K562 (cell line): ENCODE measurements at regions not wholly inside any gene's neighbourhood (a gene's known extent, or its start where the extent isn't known, plus 50 kb on each side); places are given as distances from the start of the nearest gene placed in this dataset.

ENCODE experiments used
- ATAC-seq: fragments of 200-7000 bp; cut with Tn5 transposase; 3 replicates; pipeline ENCODE4 v1.9.1; 2020; ENCODE audit warnings: moderate library complexity
- BruUV-seq: library from RNA; stranded (reverse); fragments of 400-500 nt; replicated peaks from 2 replicates; lab custom pipeline; 2021; lab: Mats Ljungman, UMichigan
- CTCF ChIA-PET: fragments of 300-600 bp; formaldehyde crosslinking; extraction: SDS; loops from one replicate; lab custom pipeline; 2021; ENCODE audit warnings: low intra/inter-chr PET ratio; lab: Yijun Ruan, JAX
- POLR2A ChIA-PET: fragments of 300-600, 350-650 bp; sonication (Branson Sonifier 250); formaldehyde crosslinking; extraction: SDS; loops from one replicate; lab custom pipeline; 2021; ENCODE audit warnings: antibody characterized with exemption, inconsistent platforms; lab: Yijun Ruan, JAX
- DNase-seq, 4 experiments: peaks; one replicate each; pipeline versions ENCODE4 v3.0.0 to v3.0.0-alpha.2; 2011 to 2018; ENCODE audit warnings: low spot score in 3 of 4, mixed read lengths in 3 of 4; ENCODE audit errors: extremely low read depth in 1 of 4
- FAIRE-seq: peaks from 2 replicates; lab custom pipeline; 2011; peaks lifted over from hg19 to GRCh38; lab: Jason Lieb, UNC
- H2AFZ ChIP-seq: 2 replicates; pipeline ENCODE4 v1.6.0; 2011; ENCODE audit warnings: low read depth, low read length, control low read depth, inconsistent platforms
- H3K27ac ChIP-seq: fragments of 200-600 bp; 3 replicates; pipeline ENCODE4 v1.8.0; 2011; ENCODE audit warnings: low read depth, mild to moderate bottlenecking, control low read depth, inconsistent platforms, low read length, moderate library complexity, mixed read lengths; ENCODE audit errors: extremely low read depth
- H3K27me3 ChIP-seq, 2 experiments: fragments of 300-600 bp in 1 of 2; 2 replicates in 1 of 2; 3 replicates in 1 of 2; pipeline versions ENCODE4 v1.6.0 to v1.8.0; 2011; ENCODE audit warnings: inconsistent platforms in 2 of 2, low read length in 2 of 2, mild to moderate bottlenecking in 1 of 2, mixed read lengths in 1 of 2, moderate library complexity in 1 of 2; ENCODE audit not compliant: control insufficient read depth in 2 of 2, insufficient read depth in 2 of 2
- H3K36me3 ChIP-seq: fragments of 300-600 bp; 3 replicates; pipeline ENCODE4 v1.8.0; 2011; ENCODE audit warnings: mild to moderate bottlenecking, low read length, inconsistent platforms; ENCODE audit not compliant: control insufficient read depth, insufficient read depth
- H3K4me1 ChIP-seq, 2 experiments: fragments of 200-600 bp in 1 of 2; replicated peaks in 1 of 2; 2 replicates in 1 of 2; 3 replicates in 1 of 2; pipeline versions ENCODE4 v1.5.1 to v1.8.0; 2011; ENCODE audit warnings: inconsistent platforms in 2 of 2, low read length in 2 of 2, mild to moderate bottlenecking in 1 of 2, mixed read lengths in 1 of 2, moderate library complexity in 1 of 2; ENCODE audit not compliant: control insufficient read depth in 2 of 2, insufficient read depth in 2 of 2
- H3K4me2 ChIP-seq: 2 replicates; pipeline ENCODE4 v1.6.1; 2011; ENCODE audit warnings: low read length, control low read depth, inconsistent platforms, mixed read lengths; ENCODE audit not compliant: insufficient read depth
- H3K4me3 ChIP-seq: fragments of 200-600 bp; sonication (generic), shearing (Covaris generic); 2 replicates; pipeline ENCODE4 v1.5.1; 2016; ENCODE audit warnings: control low read depth, inconsistent platforms
- H3K79me2 ChIP-seq: fragments of 200-600 bp; 3 replicates; pipeline ENCODE4 v1.8.0; 2011; ENCODE audit warnings: low read length, inconsistent platforms; ENCODE audit not compliant: control insufficient read depth, insufficient read depth
- H3K9ac ChIP-seq, 2 experiments: 2 replicates each; pipeline versions ENCODE4 v1.6.0 to v1.6.1; 2011; ENCODE audit warnings: low read depth in 2 of 2, low read length in 2 of 2, control low read depth in 1 of 2, inconsistent platforms in 1 of 2, mild to moderate bottlenecking in 1 of 2, mixed read lengths in 1 of 2; ENCODE audit not compliant: insufficient read depth in 1 of 2
- H3K9me1 ChIP-seq: one replicate; pipeline ENCODE4 v1.6.0; 2011; ENCODE audit warnings: inconsistent platforms, mild to moderate bottlenecking, low read length, moderate library complexity; ENCODE audit not compliant: control insufficient read depth, insufficient read depth
- H3K9me3 ChIP-seq: replicated peaks from 2 replicates; pipeline ENCODE4 v1.5.1; 2011; ENCODE audit warnings: low read depth, low read length, inconsistent platforms; ENCODE audit not compliant: control insufficient read depth, insufficient read depth
- H4K20me1 ChIP-seq: replicated peaks from 2 replicates; pipeline ENCODE4 v1.6.1; 2011; ENCODE audit warnings: low read length, inconsistent platforms, mixed read lengths; ENCODE audit not compliant: control insufficient read depth, insufficient read depth
- CBFA2T2 ChIP-seq: fragments of 450-650 bp; conservative IDR thresholded peaks from 2 replicates; pipeline ENCODE4 v1.6.1; 2017; ENCODE audit warnings: mild to moderate bottlenecking
- HMBOX1 ChIP-seq: sonication (generic); IDR thresholded peaks from 2 replicates; pipeline ENCODE4 v1.6.1; 2016
- MGA ChIP-seq: fragments of 450-650 bp; IDR thresholded peaks from 2 replicates; pipeline ENCODE4 v1.6.1; 2016; ENCODE audit warnings: mild to moderate bottlenecking, moderate library complexity
- SNAPC5 ChIP-seq: fragments of 250-450 bp; sonication (Bioruptor Pico); IDR thresholded peaks from 2 replicates; pipeline ENCODE4 v1.8.0; 2021; ENCODE audit warnings: moderate library complexity, mild to moderate bottlenecking, inconsistent platforms
- SNIP1 ChIP-seq: fragments of 450-650 bp; IDR thresholded peaks from 2 replicates; pipeline ENCODE4 v1.7.1; 2017; ENCODE audit warnings: low read depth, mild to moderate bottlenecking
- TFE3 ChIP-seq: fragments of 450-650 bp; formaldehyde crosslinking; IDR thresholded peaks from 2 replicates; pipeline ENCODE4 v1.4.0; 2020; ENCODE audit warnings: mild to moderate bottlenecking, mixed read lengths
- ZNF274 ChIP-seq: IDR thresholded peaks from 2 replicates; pipeline ENCODE4 v1.6.1; 2011; ENCODE audit warnings: low read depth, mild to moderate bottlenecking, low read length, moderate library complexity, borderline replicate concordance
- ZNF707 ChIP-seq: fragments of 250-450 bp; sonication (Bioruptor Pico); conservative IDR thresholded peaks from 2 replicates; pipeline ENCODE4 v1.8.0; 2022; ENCODE audit warnings: inconsistent platforms, mild to moderate bottlenecking, moderate library complexity
- in situ Hi-C: fragments of 300-500 bp; cut with MboI; formaldehyde crosslinking; loops from 4 replicates; pipeline ENCODE4 v1.15.0; 2018; ENCODE audit warnings: inconsistent platforms, mixed read lengths
- intact Hi-C: fragments of 100-400 bp; cut with micrococcal nuclease; formaldehyde crosslinking; loops from 2 replicates; pipeline ENCODE4 v1.14.2; 2022

- Histone ChIP-seq H3K27ac (no peak overlapping the region), H3K9me1 (no peaks in the 10 kb centered on the region), H3K4me1 (no peaks in the 10 kb centered on the region), H3K9ac (no peak overlapping the region), H3K27me3 (no peaks in the 10 kb centered on the region), H3K79me2 (no peaks in the 10 kb centered on the region), H3K4me3 (no peak overlapping the region), H3K9me3 (no peaks in the 10 kb centered on the region), H3K36me3 (no peaks in the 10 kb centered on the region), H3K4me2 (no peak overlapping the region), H4K20me1 (no peaks in the 10 kb centered on the region), H2AFZ (no peak overlapping the region)
- no TSS peak for BruUV-seq
- no peak for ATAC-seq
- FAIRE-seq, result no peak
- POLR2A ChIA-PET, result no interaction called here
- intact Hi-C loops, result no loop called here
- CTCF ChIA-PET, result no interaction called here
- in situ Hi-C loops, result no loop called here
- DNase-seq, result no peak
- TF ChIP-seq MGA (no peak), CBFA2T2 (no peak), SNAPC5 (no peak), ZNF274 (no peak), HMBOX1 (no peak), TFE3 (CRISPR knock-in tag) (no peak), SNIP1 (no peak), ZNF707 (CRISPR knock-in tag) (no peak)
Measured at GRCh38 chr9:115651461-115651860, 502.1 kb upstream of the PAPPA start.
